SK-N-SH (cell line): ENCODE measurements at regions not wholly inside any gene's neighbourhood (a gene's known extent, or its start where the extent isn't known, plus 50 kb on each side); places are given as distances from the start of the nearest gene placed in this dataset.

ENCODE experiments used
- CTCF ChIP-seq: fragments of 200-600 bp; sonication (generic); IDR thresholded peaks from 2 replicates; pipeline ENCODE4 v1.6.1; 2017; ENCODE audit warnings: antibody characterized with exemption, mild to moderate bottlenecking, moderate library complexity
- EZH2phosphoT487 ChIP-seq: fragments of 200-600 bp; sonication (generic); IDR thresholded peaks from 2 replicates; pipeline ENCODE4 v1.6.1; 2017; ENCODE audit warnings: low read depth, mixed run types, mild to moderate bottlenecking, antibody characterized with exemption, moderate library complexity, borderline replicate concordance
- POLR2AphosphoS5 ChIP-seq: IDR thresholded peaks from 2 replicates; pipeline ENCODE4 v1.6.1; 2012; ENCODE audit warnings: low read depth, low read length
- SIN3A ChIP-seq: IDR thresholded peaks from 2 replicates; pipeline ENCODE4 v1.6.1; 2012; ENCODE audit warnings: low read depth, mild to moderate bottlenecking, low read length, moderate library complexity, borderline replicate concordance
- TAF1 ChIP-seq: IDR thresholded peaks from 2 replicates; pipeline ENCODE4 v1.6.1; 2012; ENCODE audit warnings: low read depth, mild to moderate bottlenecking, low read length, moderate library complexity, borderline replicate concordance

DNA sequence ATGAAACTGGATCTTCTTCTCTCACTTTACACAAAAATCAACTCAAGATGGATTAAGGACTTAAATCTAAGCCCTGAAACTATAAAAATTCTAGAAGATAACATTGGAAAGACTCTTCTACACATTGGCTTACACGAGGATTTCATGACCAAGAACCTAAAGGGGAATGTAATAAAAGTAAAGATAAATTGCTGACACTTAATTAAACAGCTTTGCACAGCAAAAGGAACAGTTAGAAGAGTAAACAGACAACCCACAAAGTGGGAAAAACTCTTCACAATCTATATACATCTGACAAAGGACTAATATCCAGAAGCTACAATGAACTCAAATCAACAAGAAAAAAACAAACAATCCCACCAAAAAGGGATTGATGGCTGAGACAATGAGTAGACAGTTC is 74.4 kb downstream of the BLTP3B start:
- no peak for TF ChIP-seq CTCF
- no peak for TF ChIP-seq POLR2AphosphoS5
- no peak for TF ChIP-seq SIN3A
- TF ChIP-seq TAF1 = no peak
- TF ChIP-seq EZH2phosphoT487 = no peak
